HAP-1 (cell line): ENCODE measurements at regions not wholly inside any gene's neighbourhood (a gene's known extent, or its start where the extent isn't known, plus 50 kb on each side); places are given as distances from the start of the nearest gene placed in this dataset.

Experiments used
- DNase-seq, 2 experiments: peaks; one replicate each; pipeline ENCODE4 v3.0.0-alpha.2; 2016 to 2020; ENCODE audit warnings: low spot score in 2 of 2
- H3K27me3 ChIP-seq: fragments of 250-450 bp; sonication (Bioruptor Pico); 2 replicates; pipeline ENCODE4 v1.5.1; 2020; ENCODE audit warnings: low read depth, mild to moderate bottlenecking, moderate library complexity
- H3K36me3 ChIP-seq: fragments of 250-450 bp; sonication (Bioruptor Pico); replicated peaks from 2 replicates; pipeline ENCODE4 v1.5.1; 2020; ENCODE audit warnings: mild to moderate bottlenecking
- H3K4me1 ChIP-seq: fragments of 250-450 bp; sonication (Bioruptor Pico); 2 replicates; pipeline ENCODE4 v1.5.1; 2020; ENCODE audit warnings: mild to moderate bottlenecking
- H3K4me3 ChIP-seq: fragments of 250-450 bp; sonication (Bioruptor Pico); 2 replicates; pipeline ENCODE4 v1.5.1; 2020; ENCODE audit warnings: mild to moderate bottlenecking, moderate library complexity
- H3K9me3 ChIP-seq: fragments of 250-450 bp; sonication (Bioruptor Pico); 2 replicates; pipeline ENCODE4 v1.5.1; 2020; ENCODE audit warnings: mild to moderate bottlenecking, moderate library complexity
- in situ Hi-C: fragments of 300-500 bp; cut with MboI; formaldehyde crosslinking; loops from 3 replicates; pipeline ENCODE4 v1.14.3; 2020; ENCODE audit warnings: low sequenced_read_pairs, inconsistent platforms, mixed read lengths

DNA sequence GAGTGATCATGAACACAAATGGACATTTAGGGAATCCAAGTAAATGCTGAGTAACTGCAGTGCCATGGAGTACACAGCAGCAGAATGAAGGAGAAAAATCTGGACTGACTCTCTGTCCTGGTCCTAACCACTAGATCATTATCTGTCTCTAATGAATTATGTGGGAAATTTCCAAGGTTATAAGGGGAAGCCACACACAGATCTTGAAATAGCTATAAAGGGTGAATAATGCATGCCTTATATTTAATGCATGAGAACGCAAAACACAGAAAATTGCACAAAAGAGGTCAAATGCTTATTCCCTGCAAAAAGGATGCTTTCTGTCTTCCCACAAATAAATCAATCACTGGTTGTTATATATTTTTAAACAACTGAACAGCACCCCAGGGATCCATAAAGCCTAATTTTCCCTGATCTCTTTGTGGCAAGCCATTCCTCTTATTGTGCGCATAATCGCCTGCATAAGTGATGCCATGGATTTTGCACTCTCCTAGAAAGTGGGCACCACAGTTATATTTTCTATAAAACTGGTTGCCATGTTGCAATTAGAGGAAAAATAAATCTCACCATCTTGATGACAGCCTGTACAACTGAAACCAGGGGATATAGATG, 201.8 kb downstream of the XPNPEP1 start:
- Histone ChIP-seq H3K9me3 (no peaks in the 10 kb centered on the region), H3K4me3 (no peak overlapping the region), H3K27me3 (0 out of 2 replicates have a peak, but pooled peaks cover 2% of the 10 kb centered on the region), H3K4me1 (no peaks in the 10 kb centered on the region), H3K36me3 (no peaks in the 10 kb centered on the region)
- in situ Hi-C loops, result no loop called here
- DNase-seq, result no peak

- no peak overlapping the region for H3K4me3 ChIP-seq
- H3K36me3 ChIP-seq, result no peaks in the 10 kb centered on the region
- no peak for DNase-seq
- no peaks in the 10 kb centered on the region for H3K9me3 ChIP-seq
- in situ Hi-C loops, result no loop called here
- no peaks in the 10 kb centered on the region for H3K4me1 ChIP-seq
- H3K27me3 ChIP-seq, result 0 out of 2 replicates have a peak, but pooled peaks cover 2% of the 10 kb centered on the region
Observed at GRCh38 chr10:109706026-109706560, 217.2 kb downstream of the XPNPEP1 start.

- DNase-seq, result no peak
- Histone ChIP-seq H3K4me1 (no peaks in the 10 kb centered on the region), H3K27me3 (0 out of 2 replicates have a peak, but pooled peaks cover 2% of the 10 kb centered on the region), H3K36me3 (no peaks in the 10 kb centered on the region), H3K4me3 (no peak overlapping the region), H3K9me3 (no peaks in the 10 kb centered on the region)
- in situ Hi-C loops, result no loop called here
Observed at GRCh38 chr10:109701633-109702215, 221.6 kb downstream of the XPNPEP1 start.

- DNase-seq, result no peak
- no peaks in the 10 kb centered on the region for H3K9me3 ChIP-seq
- H3K36me3 ChIP-seq, result no peaks in the 10 kb centered on the region
- no peak overlapping the region for H3K4me3 ChIP-seq
- H3K27me3 ChIP-seq, result no peaks in the 10 kb centered on the region
- no peaks in the 10 kb centered on the region for H3K4me1 ChIP-seq
- in situ Hi-C loops, result no loop called here
Observed at GRCh38 chr10:109698882-109699664, 224.2 kb downstream of the XPNPEP1 start.

DNA sequence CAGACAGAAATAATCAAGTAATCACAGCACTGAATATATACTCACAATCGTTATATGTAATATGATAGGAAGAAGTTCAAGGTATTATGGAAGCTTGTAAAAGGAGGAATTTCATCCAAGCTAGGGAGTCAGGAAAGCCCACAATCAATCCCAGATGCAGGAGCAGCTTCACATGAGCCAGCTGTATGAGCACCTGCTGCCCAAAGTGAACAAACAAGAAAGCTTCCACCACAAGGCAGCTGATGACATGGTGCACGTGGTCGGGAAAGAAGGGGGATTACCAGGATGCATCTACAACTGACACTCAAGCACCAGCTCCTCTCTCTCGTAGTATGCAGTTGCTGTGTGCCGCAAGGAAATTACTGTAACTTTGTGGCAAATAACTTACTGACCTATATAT, 225.2 kb downstream of the XPNPEP1 start:
- H3K9me3 ChIP-seq, result no peaks in the 10 kb centered on the region
- no peaks in the 10 kb centered on the region for H3K4me1 ChIP-seq
- no peak overlapping the region for H3K4me3 ChIP-seq
- no peaks in the 10 kb centered on the region for H3K27me3 ChIP-seq
- no peak for DNase-seq
- H3K36me3 ChIP-seq, result no peaks in the 10 kb centered on the region
- in situ Hi-C loops, result no loop called here

- in situ Hi-C loops, result no loop called here
- DNase-seq, result no peak
- Histone ChIP-seq H3K27me3 (no peaks in the 10 kb centered on the region), H3K4me1 (no peaks in the 10 kb centered on the region), H3K4me3 (no peak overlapping the region), H3K9me3 (no peaks in the 10 kb centered on the region), H3K36me3 (no peaks in the 10 kb centered on the region)
Observed at GRCh38 chr10:109696981-109697775, 226.1 kb downstream of the XPNPEP1 start.

DNA sequence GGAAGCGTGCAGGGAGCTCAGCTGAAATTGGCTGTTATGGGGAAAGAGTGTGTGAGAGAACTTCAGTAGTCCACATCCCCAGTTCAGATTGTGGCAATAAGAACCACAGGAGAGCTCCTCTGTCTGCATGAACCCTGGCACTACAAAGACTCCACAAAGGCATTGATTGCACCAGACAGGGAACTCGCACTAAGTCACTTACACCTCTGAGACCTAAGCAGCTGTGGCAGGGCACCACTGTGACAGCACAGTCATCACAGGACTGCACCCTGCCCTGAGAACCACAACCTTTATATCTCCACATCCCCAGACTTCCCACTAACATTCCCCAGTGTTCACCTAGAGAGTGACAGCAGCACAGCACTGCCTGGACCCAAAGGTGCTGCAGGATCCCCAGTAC, 226.8 kb downstream of the XPNPEP1 start:
- Histone ChIP-seq H3K9me3 (no peaks in the 10 kb centered on the region), H3K27me3 (no peaks in the 10 kb centered on the region), H3K4me3 (no peak overlapping the region), H3K4me1 (no peaks in the 10 kb centered on the region), H3K36me3 (no peaks in the 10 kb centered on the region)
- in situ Hi-C loops, result no loop called here
- no peak for DNase-seq

GRCh38 chr10:109695988-109696387, 227.3 kb downstream of the XPNPEP1 start:
- no peak for DNase-seq
- no peaks in the 10 kb centered on the region for H3K36me3 ChIP-seq

DNA sequence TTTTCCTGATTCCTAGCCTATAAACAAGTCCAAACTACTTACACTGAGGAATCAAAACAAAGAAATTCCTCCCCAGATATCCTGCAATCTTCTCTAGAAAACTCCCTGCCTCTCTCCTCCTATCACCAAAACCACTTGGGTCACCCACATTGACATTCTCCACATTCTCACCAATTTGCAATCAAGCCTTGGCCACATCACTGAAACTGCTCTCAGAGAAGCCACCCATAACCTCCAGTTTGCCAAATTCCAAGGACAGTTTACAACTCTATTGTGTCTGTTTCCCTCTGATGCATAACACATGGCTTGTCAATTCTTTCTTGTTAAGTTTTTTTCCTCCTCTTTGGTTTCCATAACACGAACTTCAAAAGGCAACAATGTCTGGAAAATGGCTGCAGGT, 233.5 kb downstream of the XPNPEP1 start:
- H3K36me3 ChIP-seq, result no peaks in the 10 kb centered on the region
- H3K4me3 ChIP-seq, result no peak overlapping the region
- no peaks in the 10 kb centered on the region for H3K4me1 ChIP-seq
- DNase-seq, result no peak
- H3K27me3 ChIP-seq, result no peaks in the 10 kb centered on the region
- no peaks in the 10 kb centered on the region for H3K9me3 ChIP-seq
- in situ Hi-C loops, result no loop called here

More at GRCh38 chr10:109695988-109696387, 227.3 kb downstream of the XPNPEP1 start:
- H3K4me1 ChIP-seq, result no peaks in the 10 kb centered on the region
- in situ Hi-C loops, result no loop called here
- H3K4me3 ChIP-seq, result no peak overlapping the region
- no peaks in the 10 kb centered on the region for H3K27me3 ChIP-seq
- no peaks in the 10 kb centered on the region for H3K9me3 ChIP-seq

DNA sequence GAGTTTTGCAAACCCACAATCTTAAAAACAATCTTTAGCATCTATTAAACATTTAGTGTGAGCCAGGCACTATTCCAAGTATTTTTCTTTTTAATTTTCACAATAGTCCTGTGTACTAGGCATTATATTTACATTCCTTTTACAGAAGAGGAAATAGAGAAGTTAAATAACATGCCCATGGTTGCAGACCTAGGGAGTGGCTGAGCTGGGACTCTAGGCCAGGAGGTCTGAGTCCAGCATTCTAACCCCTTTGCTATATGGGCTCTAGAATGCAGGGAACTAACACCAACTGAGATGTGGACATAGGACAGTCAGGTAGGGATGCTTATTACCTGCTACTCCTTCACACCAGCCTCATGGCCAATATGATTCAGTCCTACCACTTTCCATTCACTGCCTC, 243.8 kb downstream of the XPNPEP1 start:
- DNase-seq, result no peak
- H3K27me3 ChIP-seq, result no peaks in the 10 kb centered on the region
- H3K9me3 ChIP-seq, result no peaks in the 10 kb centered on the region
- H3K4me1 ChIP-seq, result no peaks in the 10 kb centered on the region
- no peaks in the 10 kb centered on the region for H3K36me3 ChIP-seq
- in situ Hi-C loops, result no loop called here
- H3K4me3 ChIP-seq, result no peak overlapping the region

- no peaks in the 10 kb centered on the region for H3K4me1 ChIP-seq
- no peaks in the 10 kb centered on the region for H3K27me3 ChIP-seq
- no peak for DNase-seq
- no peak overlapping the region for H3K4me3 ChIP-seq
- no peaks in the 10 kb centered on the region for H3K36me3 ChIP-seq
- in situ Hi-C loops, result no loop called here
- no peaks in the 10 kb centered on the region for H3K9me3 ChIP-seq
Observed at GRCh38 chr10:109678857-109679256, 244.5 kb downstream of the XPNPEP1 start.

- in situ Hi-C loops, result no loop called here
- Histone ChIP-seq H3K36me3 (no peaks in the 10 kb centered on the region), H3K4me1 (no peaks in the 10 kb centered on the region), H3K9me3 (no peaks in the 10 kb centered on the region), H3K27me3 (no peaks in the 10 kb centered on the region), H3K4me3 (no peak overlapping the region)
- no peak for DNase-seq
Observed at GRCh38 chr10:109676703-109677102, 246.6 kb downstream of the XPNPEP1 start.

DNA sequence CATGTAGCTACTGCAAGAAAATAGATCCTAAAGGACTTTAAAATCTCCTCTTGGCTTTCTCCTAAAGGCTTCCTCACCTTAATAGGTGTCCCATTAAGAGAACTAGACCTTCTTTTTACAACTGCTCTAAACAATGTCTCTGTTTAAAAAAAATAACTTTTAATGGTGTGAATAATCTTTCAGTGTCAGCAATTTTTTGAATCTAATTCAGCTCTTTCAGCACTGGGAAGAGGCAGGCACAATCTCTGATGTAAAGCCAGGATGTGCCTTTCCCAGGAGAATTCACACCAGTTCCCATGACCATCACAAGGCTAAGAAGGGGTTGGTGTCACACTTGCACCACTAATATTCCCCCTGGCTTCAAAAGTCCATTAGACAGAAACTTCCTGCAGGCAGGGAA, 254.6 kb downstream of the XPNPEP1 start:
- Histone ChIP-seq H3K4me1 (no peaks in the 10 kb centered on the region), H3K27me3 (no peaks in the 10 kb centered on the region), H3K9me3 (no peaks in the 10 kb centered on the region), H3K4me3 (no peak overlapping the region), H3K36me3 (no peaks in the 10 kb centered on the region)
- in situ Hi-C loops, result no loop called here
- no peak for DNase-seq
